ENCODE measurements at regions not wholly inside any gene's neighbourhood (a gene's known extent, or its start where the extent isn't known, plus 50 kb on each side); places are given as distances from the start of the nearest gene placed in this dataset.

DNA sequence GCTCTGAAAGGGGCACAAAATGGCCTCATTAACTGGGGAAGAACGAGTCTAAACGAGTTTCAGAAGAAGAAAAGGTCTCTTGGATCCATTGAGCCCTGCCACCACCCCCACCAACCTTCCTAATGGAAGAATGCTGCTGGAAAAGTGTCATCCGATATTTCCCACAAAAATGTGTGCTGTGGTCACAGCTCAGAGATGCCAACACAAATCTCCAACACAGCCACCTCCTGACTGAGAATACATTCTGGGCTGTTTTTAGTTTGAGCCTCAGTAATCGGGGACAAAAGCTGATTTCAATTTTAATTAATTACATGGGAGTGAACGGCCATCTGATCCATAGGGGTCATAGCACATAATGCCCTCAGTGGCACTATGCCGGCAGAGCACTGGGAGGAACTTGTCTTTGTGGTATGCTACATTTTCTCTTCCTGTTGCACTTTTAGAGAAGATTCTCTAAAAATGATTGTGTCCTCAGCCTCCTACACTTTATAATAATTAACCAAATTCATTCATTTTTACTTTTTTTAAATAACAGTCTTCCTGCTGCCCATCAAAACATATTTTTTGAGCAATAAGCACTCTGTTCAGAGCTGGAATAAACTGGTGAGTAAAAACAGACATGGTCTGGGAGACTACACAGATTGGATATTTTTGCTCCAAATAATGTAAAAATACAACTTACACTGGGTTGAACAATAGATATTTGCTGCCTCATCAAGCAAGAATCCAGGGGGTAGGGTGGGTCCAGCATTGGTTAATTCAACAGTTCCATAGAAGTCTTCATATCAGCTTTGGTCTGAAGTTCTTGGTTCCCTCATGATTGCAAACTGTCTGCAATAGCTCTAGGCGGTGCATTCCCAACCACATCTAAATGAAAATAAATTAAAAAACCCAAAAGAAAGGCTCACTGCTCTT, 143.6 kb upstream of the TMEM170B start:
- Histone ChIP-seq H3K4me3 (ENCODE audit: low read depth, low read length) (no peak overlapping the region), H3K27ac (no peak overlapping the region), H3K36me3 (replicated peaks) (no peaks in the 10 kb centered on the region), H3K27me3 (replicated peaks) (no peaks in the 10 kb centered on the region)
- TF ChIP-seq, protein P1, sequence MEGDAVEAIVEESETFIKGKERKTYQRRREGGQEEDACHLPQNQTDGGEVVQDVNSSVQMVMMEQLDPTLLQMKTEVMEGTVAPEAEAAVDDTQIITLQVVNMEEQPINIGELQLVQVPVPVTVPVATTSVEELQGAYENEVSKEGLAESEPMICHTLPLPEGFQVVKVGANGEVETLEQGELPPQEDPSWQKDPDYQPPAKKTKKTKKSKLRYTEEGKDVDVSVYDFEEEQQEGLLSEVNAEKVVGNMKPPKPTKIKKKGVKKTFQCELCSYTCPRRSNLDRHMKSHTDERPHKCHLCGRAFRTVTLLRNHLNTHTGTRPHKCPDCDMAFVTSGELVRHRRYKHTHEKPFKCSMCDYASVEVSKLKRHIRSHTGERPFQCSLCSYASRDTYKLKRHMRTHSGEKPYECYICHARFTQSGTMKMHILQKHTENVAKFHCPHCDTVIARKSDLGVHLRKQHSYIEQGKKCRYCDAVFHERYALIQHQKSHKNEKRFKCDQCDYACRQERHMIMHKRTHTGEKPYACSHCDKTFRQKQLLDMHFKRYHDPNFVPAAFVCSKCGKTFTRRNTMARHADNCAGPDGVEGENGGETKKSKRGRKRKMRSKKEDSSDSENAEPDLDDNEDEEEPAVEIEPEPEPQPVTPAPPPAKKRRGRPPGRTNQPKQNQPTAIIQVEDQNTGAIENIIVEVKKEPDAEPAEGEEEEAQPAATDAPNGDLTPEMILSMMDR (IDR thresholded peaks at IDR 0.05; ENCODE audit: low read depth, low read length, missing control alignments) = no peak
- DNase-seq = peak; percentile 41
- in situ Hi-C loops (cut with HindIII; ENCODE audit: low pct_ligation_motif_present, low sequenced_read_pairs) = no loop called here

DNA sequence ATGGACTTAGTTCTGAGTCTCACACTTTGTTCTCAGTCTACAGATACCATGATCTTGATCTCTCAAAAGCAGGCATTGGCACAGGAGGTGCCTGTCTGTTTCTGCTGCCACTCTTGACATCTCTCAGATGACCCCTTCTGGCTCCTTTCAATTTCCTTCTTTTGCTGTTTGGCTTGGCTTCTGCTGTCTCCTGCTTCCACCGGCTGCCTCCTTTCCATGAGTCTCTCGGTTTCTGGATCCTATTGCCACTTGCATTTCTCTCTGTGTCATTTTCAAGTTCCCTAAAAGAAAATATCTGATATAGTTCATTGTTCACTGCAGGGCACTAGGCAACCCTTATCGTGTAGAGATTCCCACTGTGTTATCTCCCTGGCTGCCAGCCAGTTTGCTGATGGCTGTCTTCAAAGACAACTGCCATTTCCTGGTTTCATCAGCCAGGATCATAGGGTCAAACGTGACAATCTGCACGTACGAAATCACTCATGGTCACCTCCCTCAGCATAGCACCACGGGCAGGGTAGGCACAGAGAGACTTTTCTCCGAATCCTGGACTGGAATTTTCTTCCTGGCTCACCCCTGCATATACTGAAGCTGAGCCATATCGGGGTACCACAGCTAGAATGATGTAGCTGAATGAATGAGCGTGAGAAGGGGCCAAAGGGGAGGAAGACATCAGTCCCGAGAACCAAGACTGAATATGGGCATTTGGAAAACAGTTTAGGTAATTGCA, 144.6 kb upstream of the TMEM170B start:
- DNase-seq = peak; percentile 50
- Histone ChIP-seq H3K36me3 (replicated peaks) (no peaks in the 10 kb centered on the region), H3K27ac (no peak overlapping the region), H3K4me3 (ENCODE audit: low read depth, low read length) (no peak overlapping the region), H3K27me3 (replicated peaks) (no peaks in the 10 kb centered on the region)
- in situ Hi-C loops (cut with HindIII; ENCODE audit: low pct_ligation_motif_present, low sequenced_read_pairs) = no loop called here
- TF ChIP-seq, protein P1 (IDR thresholded peaks at IDR 0.05; ENCODE audit: low read depth, low read length, missing control alignments) = no peak

DNA sequence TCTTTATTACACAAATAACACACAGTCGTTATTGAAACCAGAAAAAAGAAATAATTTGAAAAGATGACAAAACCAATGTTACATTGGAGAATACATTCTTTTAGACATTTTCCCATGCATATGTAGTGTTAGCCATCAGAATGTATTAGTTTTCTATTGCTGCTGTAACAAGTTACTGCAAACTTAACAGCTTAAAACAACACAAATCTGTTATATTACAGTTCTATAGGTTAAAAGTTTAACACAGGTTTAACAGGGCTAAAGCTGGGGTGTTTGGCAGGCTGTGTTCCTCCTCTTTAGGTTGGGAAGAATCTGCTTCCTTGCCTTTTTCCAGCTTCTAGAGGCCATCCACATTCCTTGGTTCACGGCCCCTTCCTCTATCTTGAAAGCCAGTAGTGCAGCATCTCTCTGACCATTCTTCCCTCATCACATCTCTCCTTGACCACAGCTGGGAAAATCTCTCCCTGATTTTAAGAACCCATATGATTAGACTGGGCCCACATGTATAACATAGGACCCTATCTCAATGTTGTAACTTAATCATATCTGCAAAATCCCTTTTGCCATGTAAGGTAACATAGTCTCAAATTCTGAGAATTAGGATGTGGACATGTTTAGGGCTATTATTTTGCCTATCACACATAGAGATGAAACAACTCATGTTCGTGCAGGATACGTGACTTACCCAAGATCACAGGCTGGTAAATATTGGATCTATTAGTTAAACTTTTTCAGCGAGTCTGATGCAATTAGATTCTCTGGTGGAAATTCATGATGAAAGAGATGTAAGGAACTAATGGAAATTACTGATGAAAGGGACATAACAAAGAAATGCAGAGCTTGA, 145.4 kb upstream of the TMEM170B start:
- in situ Hi-C loops (cut with HindIII; ENCODE audit: low pct_ligation_motif_present, low sequenced_read_pairs) = no loop called here
- TF ChIP-seq, protein P1 (IDR thresholded peaks at IDR 0.05; ENCODE audit: low read depth, low read length, missing control alignments) = no peak
- no peak overlapping the region for H3K27ac ChIP-seq
- no peak overlapping the region for H3K4me3 ChIP-seq (ENCODE audit: low read depth, low read length)
- no peak for DNase-seq
- H3K27me3 ChIP-seq (replicated peaks) = no peaks in the 10 kb centered on the region
- no peaks in the 10 kb centered on the region for H3K36me3 ChIP-seq (replicated peaks)

DNA sequence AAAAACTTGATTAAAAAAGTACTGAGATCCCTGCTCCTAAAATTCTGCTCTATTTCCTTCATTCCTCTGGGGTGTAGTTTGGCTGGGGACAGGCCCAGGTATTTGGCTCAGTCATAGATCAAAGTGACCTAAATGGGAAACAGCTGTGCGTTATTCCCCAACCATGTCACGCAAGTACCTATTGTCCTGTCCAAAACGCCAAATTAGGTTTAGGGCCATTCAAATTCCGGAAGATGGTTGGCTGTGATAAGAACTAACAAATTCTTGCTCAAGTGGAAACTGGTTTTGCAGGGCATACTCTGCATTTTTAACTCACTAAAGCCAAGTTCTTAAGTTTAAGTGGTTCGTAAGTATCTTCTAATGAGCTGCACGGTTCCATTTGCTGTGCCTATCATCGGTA, 147.6 kb upstream of the TMEM170B start:
- TF ChIP-seq, protein P1 (IDR thresholded peaks at IDR 0.05; ENCODE audit: low read depth, low read length, missing control alignments) = no peak
- Histone ChIP-seq H3K4me3 (ENCODE audit: low read depth, low read length) (no peak overlapping the region), H3K27ac (no peak overlapping the region), H3K27me3 (replicated peaks) (no peaks in the 10 kb centered on the region), H3K36me3 (replicated peaks) (no peaks in the 10 kb centered on the region)
- in situ Hi-C loops (cut with HindIII; ENCODE audit: low pct_ligation_motif_present, low sequenced_read_pairs) = no loop called here
- no peak for DNase-seq

DNA sequence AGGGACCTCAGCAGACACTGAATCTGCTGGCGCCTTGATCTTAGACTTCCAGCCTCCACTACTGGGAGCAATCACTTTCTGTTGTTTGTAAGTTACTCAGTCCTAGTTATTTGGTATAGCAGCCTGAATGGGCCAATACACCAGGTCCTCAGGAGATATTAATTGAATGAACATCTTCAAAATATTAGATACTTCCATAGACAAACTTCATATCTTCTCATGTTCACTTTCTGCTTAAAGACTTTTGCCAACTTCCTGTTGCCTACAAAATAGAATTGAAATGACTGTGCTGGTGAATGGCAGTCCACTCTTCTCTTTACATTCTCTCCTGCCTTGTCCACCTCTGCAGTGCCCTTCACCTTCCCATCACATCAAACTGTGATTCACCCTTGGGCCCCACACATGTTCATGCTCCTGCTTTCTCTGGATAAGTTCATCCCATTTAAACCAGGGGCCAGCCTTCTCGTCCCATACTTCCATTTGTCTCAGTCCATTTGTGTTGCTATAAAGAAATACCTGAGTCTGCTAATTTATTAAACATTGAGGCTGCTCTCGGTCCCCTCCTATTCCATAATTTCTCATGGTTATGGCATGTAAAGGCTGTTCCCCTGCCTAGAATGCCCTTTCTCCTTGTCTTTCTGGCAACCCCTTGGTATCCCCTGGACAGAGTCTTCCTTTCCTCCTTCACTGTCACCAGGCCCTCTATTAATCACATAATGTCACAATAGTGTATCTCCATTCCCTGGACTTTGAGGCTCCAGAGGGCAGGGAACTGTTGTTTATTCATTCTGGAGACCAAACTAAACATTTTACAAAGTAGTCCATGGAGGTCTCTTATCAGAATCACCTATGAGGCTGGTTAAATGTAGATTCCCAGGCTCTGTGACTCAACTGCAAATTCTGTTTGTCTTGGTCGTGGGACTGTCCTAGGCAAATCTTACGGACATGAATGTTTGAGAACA, 148.3 kb upstream of the TMEM170B start:
- Histone ChIP-seq H3K4me3 (ENCODE audit: low read depth, low read length) (no peak overlapping the region), H3K27ac (no peak overlapping the region), H3K36me3 (replicated peaks) (no peaks in the 10 kb centered on the region), H3K27me3 (replicated peaks) (no peaks in the 10 kb centered on the region)
- in situ Hi-C loops (cut with HindIII; ENCODE audit: low pct_ligation_motif_present, low sequenced_read_pairs) = no loop called here
- DNase-seq = no peak
- TF ChIP-seq, protein P1 (IDR thresholded peaks at IDR 0.05; ENCODE audit: low read depth, low read length, missing control alignments) = no peak

Measured in brain microvascular endothelial cell (primary cell).